NAMALWA (cell line): ENCODE measurements at regions not wholly inside any gene's neighbourhood (a gene's known extent, or its start where the extent isn't known, plus 50 kb on each side); places are given as distances from the start of the nearest gene placed in this dataset.
"Not testable (repeated sequence)": the region's sequence is repeated elsewhere in the genome, so short reads cannot be mapped to it uniquely, and the experiment has no call there.

Experiments
- DNase-seq: peaks from one replicate; pipeline ENCODE4 v3.0.0-alpha.2; 2015; ENCODE audit warnings: low spot score

GRCh38 chr11:12585861-12586260, 88.4 kb upstream of the TEAD1 start:
- DNase-seq = no peak

- no peak for DNase-seq
Observed at GRCh38 chr11:12587333-12587991, 86.8 kb upstream of the TEAD1 start.

- DNase-seq = no peak
Observed at GRCh38 chr11:12591706-12592105, 82.5 kb upstream of the TEAD1 start.

DNA sequence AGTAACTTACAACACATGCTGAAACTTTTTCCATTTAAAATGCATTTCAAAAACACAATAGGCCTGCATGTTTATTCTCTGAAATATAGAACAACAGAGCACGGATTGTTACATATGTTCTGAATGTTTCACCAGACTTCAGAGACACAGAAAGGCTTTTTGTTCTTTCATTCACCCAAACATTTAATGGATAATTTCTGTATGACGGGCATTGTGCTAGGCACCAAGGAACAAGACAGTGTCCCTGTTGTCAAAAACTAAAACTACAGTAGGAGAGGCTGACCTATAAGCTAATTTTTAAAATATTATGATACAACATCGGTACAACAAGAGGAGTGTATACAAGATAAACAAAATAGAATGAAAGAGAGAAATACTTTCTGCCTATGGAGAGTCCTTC, 81.9 kb upstream of the TEAD1 start:
- DNase-seq = no peak

GRCh38 chr11:12595089-12595847, 79.0 kb upstream of the TEAD1 start:
- not testable (repeated sequence) for DNase-seq

DNA sequence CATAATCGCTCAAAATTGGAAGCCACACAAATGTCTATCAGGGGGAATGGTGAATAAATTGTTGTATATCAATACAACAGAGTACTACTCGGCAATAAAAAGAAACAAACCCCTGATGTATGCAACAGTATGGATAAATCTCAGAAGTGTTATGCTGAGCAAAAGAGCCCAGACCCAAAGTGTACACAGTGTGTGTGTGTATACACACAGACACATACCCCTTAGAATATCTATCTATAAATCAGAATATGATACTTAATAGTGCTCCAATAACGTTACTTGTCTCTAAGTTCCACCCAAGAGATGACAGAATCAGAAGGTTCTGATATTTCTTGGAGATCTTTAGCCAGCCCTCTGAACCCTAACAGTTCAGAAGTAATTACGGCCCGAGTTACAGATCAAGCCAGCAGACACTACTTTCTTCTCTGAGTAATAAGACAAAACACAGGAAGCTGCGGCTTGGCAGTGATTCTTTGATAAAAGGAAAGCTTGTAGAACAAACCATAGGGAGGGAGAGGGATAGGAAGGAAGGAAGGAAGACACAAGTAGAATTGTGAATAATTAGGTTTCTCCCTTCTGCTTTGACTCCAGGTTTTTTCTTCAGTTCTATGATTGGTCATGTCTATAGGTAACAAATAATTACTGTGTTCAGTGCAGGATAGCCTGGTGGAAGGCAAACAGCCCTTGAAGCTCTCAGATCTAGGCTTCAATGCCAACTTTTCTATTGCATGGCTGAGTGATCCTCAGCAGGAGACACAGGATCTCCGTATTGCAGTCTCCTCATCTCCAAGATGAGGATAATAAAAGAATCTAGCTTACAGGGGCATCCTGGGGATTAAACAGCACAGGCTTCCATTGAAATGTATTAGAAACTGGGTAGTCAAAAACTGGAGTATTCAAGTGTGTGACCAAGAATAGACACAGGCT, 75.6 kb upstream of the TEAD1 start:
- no peak for DNase-seq

DNA sequence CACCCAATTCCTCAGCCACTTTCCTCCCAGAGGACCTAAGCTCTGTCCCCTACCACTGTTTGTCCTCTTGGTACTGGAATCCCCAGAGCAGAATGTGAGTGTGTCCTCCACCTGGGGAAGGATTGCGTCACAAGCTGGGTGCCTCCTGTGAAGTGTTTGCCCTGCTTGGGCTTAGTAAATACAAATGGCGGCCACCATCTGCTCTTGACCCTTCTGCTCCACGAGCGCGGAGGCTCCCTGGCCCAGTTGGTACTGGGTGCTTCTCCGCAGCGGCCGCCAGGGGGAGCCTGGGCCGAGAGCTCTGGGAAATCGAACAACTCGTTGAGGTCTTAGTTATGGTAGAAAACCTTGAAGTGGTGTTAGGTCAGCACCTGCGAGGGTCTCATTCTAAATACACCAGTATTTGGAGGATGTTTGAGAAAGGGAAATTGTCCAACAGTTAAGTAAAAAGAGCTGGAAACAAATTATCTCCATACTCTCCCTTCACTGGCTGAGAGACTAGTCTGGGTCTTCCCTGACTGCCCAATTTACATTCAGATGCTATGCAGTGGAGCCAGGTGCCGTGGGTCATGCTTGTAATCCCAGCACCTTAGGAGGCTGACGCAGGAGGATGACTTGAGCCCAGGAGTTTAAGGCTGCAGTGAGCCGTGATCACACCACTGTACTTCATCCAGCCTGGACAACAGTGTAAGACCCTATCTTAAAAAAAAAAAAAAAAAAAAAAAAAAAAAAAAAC, 74.6 kb upstream of the TEAD1 start:
- DNase-seq = peak; percentile 56

GRCh38 chr11:12600829-12601228, 73.4 kb upstream of the TEAD1 start:
- DNase-seq = no peak

- no peak for DNase-seq
Observed at GRCh38 chr11:12602421-12602820, 71.8 kb upstream of the TEAD1 start.

DNA sequence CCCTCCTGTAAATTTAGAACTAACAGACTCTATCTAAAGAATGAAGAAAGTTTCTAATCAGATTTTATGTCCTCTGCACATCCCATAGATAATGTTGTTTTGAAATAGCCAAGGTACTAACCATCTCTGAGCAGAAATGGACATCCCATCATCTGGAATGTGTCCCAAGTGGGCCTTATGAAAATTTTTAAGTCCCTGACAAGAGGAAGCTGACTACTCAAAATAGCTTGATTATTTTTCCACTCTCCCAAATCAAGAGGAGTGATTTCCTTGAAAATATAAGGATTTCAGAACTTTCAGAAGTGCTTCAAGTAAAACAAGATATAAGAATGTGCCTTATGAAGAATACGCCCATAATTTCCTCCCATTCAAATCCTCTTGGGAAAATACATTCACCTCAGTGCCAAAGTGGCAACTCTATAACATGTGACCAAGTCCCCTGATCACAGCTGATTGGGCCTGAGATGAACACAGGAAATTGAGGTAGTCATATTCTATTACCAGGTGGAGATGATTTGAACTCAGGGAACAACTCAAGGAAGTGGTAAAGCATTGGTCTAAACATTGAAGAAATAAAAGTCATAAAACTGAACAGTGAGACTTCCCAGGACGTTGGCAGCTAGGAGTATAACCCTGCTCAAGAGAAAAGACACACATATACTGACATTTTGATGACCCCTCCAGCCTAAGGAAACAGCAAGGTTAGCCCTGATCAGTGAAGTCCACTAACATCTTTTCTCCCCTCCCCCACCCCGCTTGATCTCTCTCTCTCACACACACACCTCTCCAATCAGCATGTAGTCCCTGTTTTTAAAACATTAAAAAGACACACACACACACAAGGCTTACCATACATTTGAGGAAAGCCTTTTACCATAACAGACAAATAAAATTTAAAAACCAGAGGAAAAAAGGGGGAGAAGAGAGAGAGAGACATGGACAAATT, 70.8 kb upstream of the TEAD1 start:
- DNase-seq = no peak

DNA sequence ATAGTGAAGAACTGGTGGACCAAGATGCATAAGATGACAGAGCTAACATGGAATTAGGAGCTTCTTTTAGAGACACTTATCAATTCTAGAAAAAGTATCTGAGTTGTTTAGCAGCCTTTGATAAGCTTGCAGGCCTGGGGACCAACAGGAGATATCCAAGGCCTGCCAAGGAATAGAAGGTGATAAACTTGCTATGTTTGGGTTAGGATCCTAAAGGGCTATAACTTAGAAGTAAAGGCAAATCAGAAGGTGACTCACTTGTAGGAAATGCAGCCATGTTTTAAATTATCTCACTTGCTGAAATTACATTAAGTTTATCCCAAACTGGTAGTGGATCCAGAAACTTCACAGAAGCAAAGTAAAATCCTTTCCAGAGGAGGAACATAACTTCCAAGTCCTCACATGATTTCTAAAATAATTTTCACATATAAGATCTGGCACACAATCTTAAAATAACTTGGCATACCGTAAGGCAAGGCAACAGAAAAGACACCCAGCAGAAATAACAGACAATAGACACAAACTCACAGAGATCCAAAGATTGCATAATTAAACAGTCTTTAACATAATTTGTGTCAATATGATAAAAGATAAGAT, 69.6 kb upstream of the TEAD1 start:
- DNase-seq = no peak

DNA sequence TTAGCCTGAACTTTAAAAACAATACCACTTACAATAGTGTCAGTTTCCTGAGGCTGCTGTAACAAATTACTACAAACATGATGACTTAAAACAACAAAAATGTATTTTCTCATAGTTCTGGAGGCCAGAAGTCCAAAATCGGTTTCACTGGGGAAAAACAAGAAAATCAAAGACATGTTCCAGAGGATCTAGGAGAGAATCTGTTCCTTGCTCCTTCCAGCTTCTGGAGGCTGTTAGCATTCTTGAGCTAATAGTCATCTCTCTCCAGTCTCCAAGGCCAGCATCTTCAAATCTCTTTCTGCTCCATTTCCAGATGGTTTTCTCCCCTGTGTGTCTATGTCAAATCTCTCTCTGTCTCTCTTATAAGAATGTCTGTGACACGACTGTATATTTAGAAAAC, 67.6 kb upstream of the TEAD1 start:
- DNase-seq = no peak

- DNase-seq = not testable (repeated sequence)
Observed at GRCh38 chr11:12608678-12609077, 65.5 kb upstream of the TEAD1 start.

DNA sequence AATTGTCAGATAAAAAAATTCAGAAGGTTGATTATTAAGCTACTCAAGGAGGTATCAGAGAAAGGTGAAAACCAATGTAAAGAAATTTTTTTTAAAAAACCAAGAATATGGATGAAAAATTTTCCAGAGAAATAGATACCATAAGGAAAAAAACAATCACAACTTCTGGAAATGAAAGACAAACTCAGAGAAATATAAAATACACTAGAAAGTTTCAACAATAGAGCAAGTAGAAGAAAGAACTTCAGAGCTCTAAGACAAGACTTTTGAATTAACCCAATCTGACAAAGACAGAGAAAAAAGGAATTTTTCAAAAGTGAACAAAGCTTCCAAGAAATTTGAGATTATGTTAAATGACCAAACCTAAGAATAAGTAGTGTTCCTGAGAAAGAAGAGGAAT, 62.9 kb upstream of the TEAD1 start:
- no peak for DNase-seq

- no peak for DNase-seq
Observed at GRCh38 chr11:12617632-12618031, 56.6 kb upstream of the TEAD1 start.

GRCh38 chr11:12618743-12619540, 55.3 kb upstream of the TEAD1 start:
- no peak for DNase-seq

GRCh38 chr11:12623869-12624268, 50.4 kb upstream of the TEAD1 start:
- no peak for DNase-seq
